Immature natural killer cell (primary cell): ENCODE measurements at regions not wholly inside any gene's neighbourhood (a gene's known extent, or its start where the extent isn't known, plus 50 kb on each side); places are given as distances from the start of the nearest gene placed in this dataset.
"Not testable (repeated sequence)": the region's sequence is repeated elsewhere in the genome, so short reads cannot be mapped to it uniquely, and the experiment has no call there.

Source experiments
- DNase-seq, 3 donors: peaks; one replicate each; pipeline ENCODE4 v3.0.0; 2022; ENCODE audit warnings: mixed read lengths in 1 of 3
- H3K27ac Mint-ChIP-seq, 6 donors: one replicate each; pipeline ENCODE4 v1.8.0; 2020; ENCODE audit warnings: mixed read lengths in 6 of 6, mild to moderate bottlenecking in 5 of 6, inconsistent platforms in 4 of 6, moderate library complexity in 3 of 6
- H3K27me3 Mint-ChIP-seq, 3 donors: one replicate each; pipeline ENCODE4 v1.8.0; 2020 to 2021; ENCODE audit warnings: low read depth in 3 of 3, mild to moderate bottlenecking in 3 of 3, mixed read lengths in 3 of 3, moderate library complexity in 3 of 3, inconsistent platforms in 1 of 3
- H3K36me3 Mint-ChIP-seq, 3 donors: one replicate each; pipeline ENCODE4 v1.8.0; 2020; ENCODE audit warnings: mixed read lengths in 3 of 3, inconsistent platforms in 2 of 3, mild to moderate bottlenecking in 2 of 3
- H3K4me1 Mint-ChIP-seq, 2 donors: one replicate each; pipeline ENCODE4 v1.8.0; 2020; ENCODE audit warnings: inconsistent platforms in 2 of 2, mild to moderate bottlenecking in 2 of 2, mixed read lengths in 2 of 2, moderate library complexity in 1 of 2
- H3K4me3 Mint-ChIP-seq, 5 donors: one replicate each; pipeline ENCODE4 v1.8.0; 2020; ENCODE audit warnings: mild to moderate bottlenecking in 5 of 5, mixed read lengths in 5 of 5, inconsistent platforms in 3 of 5, moderate library complexity in 3 of 5
- H3K9me3 Mint-ChIP-seq, 6 donors: one replicate each; pipeline ENCODE4 v1.8.0; 2020; ENCODE audit warnings: mild to moderate bottlenecking in 6 of 6, mixed read lengths in 6 of 6, inconsistent platforms in 4 of 6, moderate library complexity in 3 of 6

DNA sequence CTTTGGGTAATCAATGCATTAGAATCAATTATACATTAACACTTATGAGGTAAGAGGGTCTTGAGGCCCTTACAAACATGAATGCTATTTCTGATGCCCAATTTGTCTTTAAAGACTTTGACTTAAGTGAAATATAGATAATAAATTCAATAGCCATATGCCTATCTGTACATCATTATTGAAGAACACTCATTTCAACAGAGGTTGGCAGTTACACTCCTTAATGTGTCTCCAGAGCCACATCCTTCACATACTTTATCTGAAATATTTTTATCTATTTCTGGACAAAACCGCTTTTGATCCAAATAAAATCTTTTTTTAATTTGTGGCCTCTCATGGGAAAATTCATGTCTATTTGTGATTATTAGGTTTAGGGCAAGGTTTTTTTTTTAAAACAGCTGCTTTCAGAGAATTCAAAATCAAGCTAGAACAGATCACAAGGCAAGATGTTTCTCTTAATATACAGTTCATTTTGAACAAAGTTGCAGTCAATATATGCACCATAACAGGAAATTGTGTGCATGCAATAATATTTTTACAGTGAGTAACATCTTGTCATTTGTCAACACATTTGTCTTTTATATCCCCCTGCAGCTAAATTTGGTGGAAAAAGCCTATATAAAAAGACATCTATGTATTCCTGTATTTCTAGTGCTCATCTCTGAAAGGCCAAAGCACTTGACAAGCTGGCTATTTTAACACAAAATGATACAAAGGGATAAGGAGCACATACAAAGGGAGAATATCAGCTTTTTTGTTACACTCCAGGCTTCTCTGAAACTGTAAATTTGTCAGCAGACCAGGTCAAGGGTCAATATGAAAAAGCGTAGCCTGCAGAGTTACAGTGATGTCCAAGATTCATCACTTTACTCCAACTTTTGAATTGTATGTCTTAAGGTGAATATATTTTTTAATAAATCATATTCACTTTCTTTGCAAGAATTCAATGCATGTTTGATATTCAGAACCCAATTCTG is 146.2 kb upstream of the DPH6 start:
- Mint-ChIP-seq H3K27ac (no peak overlapping the region), H3K27me3 (peaks cover 0 to 1% (median 0%) of the 10 kb centered on the region in 3 donors), H3K36me3 (no peaks in the 10 kb centered on the region), H3K9me3 (peaks cover 0 to 15% (median 2%) of the 10 kb centered on the region in 6 donors), H3K4me3 (no peak overlapping the region), H3K4me1 (no peaks in the 10 kb centered on the region)
- no peak for DNase-seq

DNA sequence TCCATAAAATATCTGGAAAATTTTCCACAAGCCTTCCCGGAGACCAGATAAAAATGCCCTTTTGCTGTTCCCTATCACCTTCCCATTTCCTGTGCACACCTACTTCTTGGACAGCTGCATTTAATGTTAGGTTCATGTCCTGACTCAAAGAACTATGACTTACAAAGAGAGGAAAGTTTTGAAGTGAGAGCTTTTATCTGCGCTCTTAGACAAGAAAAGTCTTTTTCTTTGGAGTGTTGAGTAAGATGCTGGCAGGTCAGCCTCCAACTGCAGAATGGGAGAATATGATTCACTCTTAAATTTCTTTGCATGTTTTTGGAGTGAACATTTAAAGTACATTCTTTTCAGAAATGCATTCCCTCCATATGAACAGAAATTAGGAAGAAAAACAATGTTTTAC is 147.3 kb upstream of the DPH6 start:
- DNase-seq, result no peak
- Mint-ChIP-seq H3K9me3 (peaks cover 0 to 15% (median 2%) of the 10 kb centered on the region in 6 donors), H3K4me3 (no peak overlapping the region)

GRCh38 chr15:35693886-35694285 is 147.9 kb upstream of the DPH6 start:
- no peak for DNase-seq
- Mint-ChIP-seq H3K4me3 (no peak overlapping the region), H3K36me3 (no peaks in the 10 kb centered on the region), H3K27ac (no peak overlapping the region), H3K27me3 (peaks cover 0 to 1% (median 0%) of the 10 kb centered on the region in 3 donors), H3K9me3 (peaks cover 0 to 15% (median 2%) of the 10 kb centered on the region in 6 donors), H3K4me1 (no peaks in the 10 kb centered on the region)

More for the DNA sequence above, 147.3 kb upstream of the DPH6 start:
- Mint-ChIP-seq H3K27me3 (peaks cover 0 to 1% (median 0%) of the 10 kb centered on the region in 3 donors), H3K27ac (no peak overlapping the region), H3K36me3 (no peaks in the 10 kb centered on the region), H3K4me1 (no peaks in the 10 kb centered on the region)

DNA sequence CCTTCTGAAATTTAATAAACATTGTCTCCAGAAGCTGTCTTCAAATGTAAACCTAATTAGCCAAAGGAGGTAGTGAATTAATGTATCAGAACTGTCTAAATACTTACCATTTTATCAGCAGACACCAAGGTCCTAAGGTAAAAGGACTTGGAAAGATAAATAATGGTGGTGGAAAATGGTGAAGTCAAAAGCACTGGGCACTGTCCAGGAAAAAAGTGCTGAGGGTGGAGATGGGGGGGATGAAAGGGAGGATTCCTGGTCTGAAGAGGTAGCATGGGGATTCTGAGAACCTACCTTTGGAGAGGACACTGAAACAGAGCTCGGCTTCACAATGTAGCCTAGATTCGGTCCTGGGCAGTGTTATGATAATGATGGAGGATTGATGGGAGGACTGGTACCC is 149.0 kb upstream of the DPH6 start:
- Mint-ChIP-seq H3K27me3 (peaks cover 0 to 1% (median 0%) of the 10 kb centered on the region in 3 donors), H3K27ac (no peak overlapping the region), H3K36me3 (no peaks in the 10 kb centered on the region), H3K4me1 (no peaks in the 10 kb centered on the region), H3K4me3 (no peak overlapping the region), H3K9me3 (peaks cover 0 to 10% (median 2%) of the 10 kb centered on the region in 6 donors)
- DNase-seq, result no peak

DNA sequence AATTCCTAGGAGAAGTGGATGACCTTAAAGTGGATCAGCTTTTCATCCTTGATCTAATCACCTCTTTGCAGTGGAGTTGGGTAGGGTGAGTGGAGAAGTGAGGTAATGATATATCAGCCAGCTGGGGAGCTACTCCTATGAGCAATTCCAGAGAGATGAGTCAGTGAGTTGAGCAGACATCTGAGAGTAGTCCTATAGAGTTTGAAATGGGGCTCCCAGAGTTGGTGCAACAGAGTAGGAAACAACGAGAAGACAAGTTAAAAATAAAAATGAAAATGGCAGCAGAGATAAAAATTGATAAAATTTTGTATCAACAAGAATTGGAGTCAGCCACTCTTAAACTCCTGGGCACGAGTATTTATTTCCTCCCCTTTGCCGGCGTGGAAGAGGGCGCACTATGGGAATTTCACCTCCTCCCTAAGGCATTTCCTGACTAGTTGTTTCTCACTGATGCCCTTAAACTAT is 150.8 kb upstream of the DPH6 start:
- H3K27me3 Mint-ChIP-seq, result peaks cover 0 to 1% (median 0%) of the 10 kb centered on the region in 3 donors
- H3K36me3 Mint-ChIP-seq, result no peaks in the 10 kb centered on the region
- H3K9me3 Mint-ChIP-seq, result peaks cover 0 to 8% (median 1%) of the 10 kb centered on the region in 6 donors
- no peak for DNase-seq
- no peaks in the 10 kb centered on the region for H3K4me1 Mint-ChIP-seq
- no peak overlapping the region for H3K27ac Mint-ChIP-seq
- H3K4me3 Mint-ChIP-seq, result no peak overlapping the region

- Mint-ChIP-seq H3K27me3 (peaks cover 0 to 1% (median 0%) of the 10 kb centered on the region in 3 donors), H3K4me3 (no peak overlapping the region), H3K9me3 (peaks cover 0 to 8% (median 1%) of the 10 kb centered on the region in 6 donors), H3K27ac (no peak overlapping the region), H3K4me1 (no peaks in the 10 kb centered on the region), H3K36me3 (no peaks in the 10 kb centered on the region)
- no peak for DNase-seq
These were observed 151.8 kb upstream of the DPH6 start for GRCh38 chr15:35697549-35698299.

DNA sequence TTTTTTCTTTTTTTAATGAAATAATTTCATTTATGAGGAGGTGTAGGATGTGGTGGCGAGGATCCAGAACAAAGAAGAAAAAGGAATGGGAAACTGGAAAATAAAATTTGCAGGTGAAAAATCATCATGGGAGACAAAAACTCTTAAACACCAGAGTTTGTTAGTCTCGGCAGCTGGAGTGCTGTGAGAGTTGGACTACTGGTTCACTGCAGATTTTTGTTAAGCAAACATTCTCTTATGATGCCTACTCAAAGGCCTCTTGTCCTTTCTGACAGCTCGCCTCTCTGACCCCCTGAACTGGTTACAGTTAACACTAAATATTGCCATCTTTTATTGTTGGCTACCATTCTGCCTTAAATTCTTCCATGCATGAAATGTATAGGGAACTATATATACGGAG is 152.4 kb upstream of the DPH6 start:
- Mint-ChIP-seq H3K36me3 (no peaks in the 10 kb centered on the region), H3K27ac (no peak overlapping the region), H3K4me3 (no peak overlapping the region), H3K9me3 (peaks cover 0 to 8% (median 1%) of the 10 kb centered on the region in 6 donors), H3K4me1 (no peaks in the 10 kb centered on the region), H3K27me3 (peaks cover 0 to 2% (median 1%) of the 10 kb centered on the region in 3 donors)
- DNase-seq, result no peak

- Mint-ChIP-seq H3K36me3 (no peaks in the 10 kb centered on the region), H3K9me3 (peaks cover 0 to 8% (median 1%) of the 10 kb centered on the region in 6 donors), H3K4me3 (no peak overlapping the region), H3K4me1 (no peaks in the 10 kb centered on the region), H3K27ac (no peak overlapping the region), H3K27me3 (peaks cover 0 to 2% (median 1%) of the 10 kb centered on the region in 3 donors)
- no peak for DNase-seq
These were observed 153.1 kb upstream of the DPH6 start for GRCh38 chr15:35698966-35699575.

GRCh38 chr15:35700091-35700593 is 154.2 kb upstream of the DPH6 start:
- not testable (repeated sequence) for DNase-seq, H3K27me3 Mint-ChIP-seq, H3K4me3 Mint-ChIP-seq, H3K36me3 Mint-ChIP-seq, H3K27ac Mint-ChIP-seq, H3K9me3 Mint-ChIP-seq, H3K4me1 Mint-ChIP-seq

GRCh38 chr15:35701402-35702046 is 155.6 kb upstream of the DPH6 start:
- Mint-ChIP-seq H3K4me1 (no peaks in the 10 kb centered on the region), H3K27ac (no peak overlapping the region), H3K9me3 (peaks cover 0 to 10% (median 0%) of the 10 kb centered on the region in 6 donors)

GRCh38 chr15:35702946-35703495 is 157.1 kb upstream of the DPH6 start:
- peaks cover 0 to 7% (median 0%) of the 10 kb centered on the region in 6 donors for H3K9me3 Mint-ChIP-seq
- no peaks in the 10 kb centered on the region for H3K36me3 Mint-ChIP-seq
- H3K27me3 Mint-ChIP-seq, result peaks cover 0 to 5% (median 2%) of the 10 kb centered on the region in 3 donors
- no peak overlapping the region for H3K4me3 Mint-ChIP-seq
- H3K4me1 Mint-ChIP-seq, result no peaks in the 10 kb centered on the region
- DNase-seq, result no peak
- H3K27ac Mint-ChIP-seq, result no peak overlapping the region

More at GRCh38 chr15:35701402-35702046, 155.6 kb upstream of the DPH6 start:
- H3K36me3 Mint-ChIP-seq, result no peaks in the 10 kb centered on the region
- peaks cover 0 to 5% (median 2%) of the 10 kb centered on the region in 3 donors for H3K27me3 Mint-ChIP-seq
- DNase-seq, result no peak
- no peak overlapping the region for H3K4me3 Mint-ChIP-seq

GRCh38 chr15:35705030-35705883 is 159.3 kb upstream of the DPH6 start:
- Mint-ChIP-seq H3K4me3 (no peak overlapping the region), H3K36me3 (no peaks in the 10 kb centered on the region), H3K27ac (no peak overlapping the region)

More at GRCh38 chr15:35705030-35705883, 159.3 kb upstream of the DPH6 start:
- H3K9me3 Mint-ChIP-seq, result peaks cover 0 to 5% (median 0%) of the 10 kb centered on the region in 6 donors
- no peaks in the 10 kb centered on the region for H3K4me1 Mint-ChIP-seq
- H3K27me3 Mint-ChIP-seq, result peaks cover 0 to 5% (median 2%) of the 10 kb centered on the region in 3 donors
- no peak for DNase-seq
